GM21576 (cell line): ENCODE measurements at regions not wholly inside any gene's neighbourhood (a gene's known extent, or its start where the extent isn't known, plus 50 kb on each side); places are given as distances from the start of the nearest gene placed in this dataset.

ENCODE experiments used
- ATAC-seq: cut with Tn5 transposase; IDR thresholded peaks from one replicate; pipeline ENCODE4 v1.9.1; 2021; ENCODE audit warnings: mild to moderate bottlenecking, moderate library complexity; ENCODE audit not compliant: unreplicated experiment

DNA sequence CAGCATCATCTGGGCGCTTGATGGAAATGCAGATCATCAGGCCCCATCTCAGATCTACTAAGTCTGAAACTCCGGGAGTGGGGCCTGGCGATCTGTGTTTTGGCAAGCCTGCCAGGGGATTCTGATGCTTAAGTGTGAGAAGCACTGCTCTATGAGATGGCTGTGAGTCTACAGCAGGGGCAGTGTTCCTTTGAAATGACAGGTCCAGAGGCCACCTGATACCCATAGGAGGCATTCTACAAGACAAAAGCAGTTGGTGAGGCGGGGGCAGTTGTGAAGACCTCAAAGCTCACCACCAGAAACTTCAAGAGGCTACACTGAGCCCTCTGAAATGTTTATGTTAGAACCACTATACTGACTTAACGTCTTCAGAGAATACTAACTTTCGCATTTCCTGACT lies 86.9 kb upstream of the SPATA31D4 start:
- no peak for ATAC-seq

DNA sequence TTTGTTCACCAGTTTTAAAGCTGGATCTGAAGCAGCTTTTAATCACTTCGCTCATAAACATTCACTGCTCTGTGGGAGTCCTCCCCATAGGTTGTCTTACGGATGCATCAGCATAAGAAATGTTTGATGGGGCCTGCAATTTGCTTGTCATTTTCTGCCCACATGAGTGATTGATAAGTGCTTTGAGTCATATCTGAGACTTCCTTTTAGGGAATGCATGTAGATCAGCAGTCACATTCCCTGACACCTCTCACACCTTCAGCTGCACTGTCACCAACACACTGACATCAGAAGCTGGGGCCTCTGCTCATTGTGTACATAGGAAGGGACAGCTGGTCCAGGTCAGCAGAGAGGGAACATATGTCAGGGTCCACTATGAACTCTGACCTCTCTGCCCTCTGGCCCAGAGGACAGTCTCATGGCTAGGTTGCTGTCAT lies 84.1 kb upstream of the SPATA31D4 start:
- ATAC-seq = no peak

DNA sequence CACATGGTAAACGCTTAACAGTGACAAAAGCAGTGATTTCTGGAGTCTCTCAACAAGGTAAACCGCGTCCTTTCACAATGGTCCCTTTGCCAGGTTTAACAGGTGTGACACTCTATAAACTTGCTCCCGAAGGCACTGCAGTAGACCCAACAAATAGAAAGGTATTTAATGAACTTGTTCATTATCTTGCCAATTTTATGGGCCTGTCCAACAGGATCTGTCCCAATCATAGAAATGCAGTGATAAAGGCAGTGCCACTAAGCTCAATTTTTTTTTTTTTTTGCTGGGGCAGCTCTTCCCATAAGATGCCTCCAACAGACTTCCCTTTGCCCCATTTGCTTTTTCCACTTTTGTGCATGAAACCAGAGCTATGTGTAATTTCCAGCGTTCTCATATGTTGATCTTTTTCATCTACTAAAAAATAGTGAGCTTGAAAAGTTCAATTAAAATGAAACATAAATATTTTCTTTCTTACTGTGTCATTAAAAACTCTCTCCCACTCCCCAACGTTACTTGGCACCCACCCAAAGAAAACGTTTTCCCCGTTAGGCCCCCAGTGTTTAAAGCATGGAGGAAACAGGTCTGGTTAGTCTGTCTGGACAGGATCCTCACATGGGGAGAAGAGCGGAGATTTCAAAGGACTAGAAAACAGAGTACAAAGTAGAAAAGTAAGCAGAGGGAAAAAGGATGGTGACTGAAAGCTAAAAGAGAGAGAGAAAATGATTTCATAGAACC lies 80.9 kb upstream of the SPATA31D4 start:
- ATAC-seq = no peak

DNA sequence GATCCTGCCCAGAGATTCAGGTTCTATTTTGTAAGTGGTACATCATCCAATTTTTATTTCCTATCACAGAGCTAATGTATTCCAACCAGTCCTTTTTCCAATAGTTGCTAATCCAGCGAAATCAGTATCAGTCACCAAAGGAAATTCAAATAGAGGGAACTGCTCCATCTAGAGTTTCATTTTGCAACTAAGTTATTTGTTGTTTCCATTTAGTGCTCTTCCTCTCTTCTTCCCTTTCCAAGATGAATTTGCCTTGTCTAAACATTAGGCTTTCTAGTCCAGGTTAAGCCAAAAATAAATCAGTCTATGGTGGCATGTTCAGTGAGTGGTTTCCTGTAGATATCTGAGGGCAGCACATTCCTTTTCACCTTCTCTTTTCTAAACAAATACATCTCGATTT lies 79.8 kb upstream of the SPATA31D4 start:
- no peak for ATAC-seq

DNA sequence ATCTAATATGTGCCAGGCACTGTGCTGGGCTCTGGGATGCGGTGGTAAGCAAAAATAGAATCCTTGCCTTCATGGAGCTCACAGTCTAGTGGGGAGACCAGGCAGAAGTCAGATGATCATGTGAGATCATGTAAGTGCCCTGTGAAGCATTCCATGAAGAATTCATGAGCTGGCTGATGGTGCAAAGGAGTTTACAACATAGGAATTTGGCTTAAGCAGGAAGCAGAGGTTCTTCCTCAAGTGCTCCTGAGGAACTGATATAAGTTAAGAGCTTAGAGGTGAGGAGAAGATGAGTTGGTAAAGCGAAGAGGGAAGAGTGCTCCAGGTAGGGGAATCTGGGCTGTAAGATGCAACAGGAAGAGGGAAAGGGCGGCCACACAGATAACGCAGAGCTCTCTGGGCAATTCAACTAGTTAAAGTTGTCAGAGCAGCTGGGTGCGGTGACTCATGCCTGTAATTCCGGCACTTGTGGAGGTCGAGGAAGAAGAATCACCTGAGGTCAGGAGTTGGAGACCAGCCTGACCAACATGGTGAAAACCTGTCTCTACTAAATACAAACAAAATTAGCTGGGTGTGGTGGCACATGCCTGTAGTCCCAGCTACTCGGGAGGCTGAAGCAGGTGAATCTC lies 78.5 kb upstream of the SPATA31D4 start:
- ATAC-seq = no peak

DNA sequence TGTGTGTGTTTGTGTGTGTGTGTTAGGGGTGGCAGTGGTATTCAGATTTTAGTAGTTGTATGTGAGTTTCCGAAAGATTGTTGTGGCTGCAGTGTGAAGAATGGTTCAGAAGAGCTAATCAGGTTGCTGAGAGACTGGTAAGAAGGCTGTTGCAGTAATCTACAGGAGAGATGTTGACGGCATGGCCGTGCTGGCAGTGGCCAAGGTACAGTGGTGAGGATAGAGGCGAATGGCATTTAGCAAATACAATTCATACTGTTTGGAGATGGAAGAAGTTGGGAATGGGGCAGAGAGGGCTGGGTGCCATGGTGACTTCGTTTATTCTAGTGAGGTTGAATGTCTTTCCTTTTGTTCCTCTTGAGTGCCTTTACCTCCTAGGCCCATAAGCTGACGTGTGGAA lies 77.5 kb upstream of the SPATA31D4 start:
- ATAC-seq = no peak

DNA sequence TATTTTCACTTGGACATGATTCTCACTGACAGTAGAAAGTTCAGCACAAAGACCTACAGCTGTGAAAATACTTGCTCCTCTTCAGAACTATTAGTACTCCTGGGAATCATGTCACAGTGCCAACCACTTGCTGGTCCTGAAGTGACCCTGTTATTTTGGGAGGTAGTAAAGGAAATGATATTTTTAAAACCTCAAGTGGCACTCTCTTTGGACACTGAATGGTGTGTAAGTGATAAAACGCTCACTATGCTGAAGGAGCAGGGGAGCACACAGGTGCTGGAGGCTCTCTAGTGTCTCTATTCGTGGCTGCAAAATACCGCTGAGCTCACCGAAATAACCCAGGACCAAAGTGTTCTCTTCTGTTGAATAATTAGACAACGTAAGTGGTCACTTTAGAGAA lies 76.9 kb upstream of the SPATA31D4 start:
- no peak for ATAC-seq

DNA sequence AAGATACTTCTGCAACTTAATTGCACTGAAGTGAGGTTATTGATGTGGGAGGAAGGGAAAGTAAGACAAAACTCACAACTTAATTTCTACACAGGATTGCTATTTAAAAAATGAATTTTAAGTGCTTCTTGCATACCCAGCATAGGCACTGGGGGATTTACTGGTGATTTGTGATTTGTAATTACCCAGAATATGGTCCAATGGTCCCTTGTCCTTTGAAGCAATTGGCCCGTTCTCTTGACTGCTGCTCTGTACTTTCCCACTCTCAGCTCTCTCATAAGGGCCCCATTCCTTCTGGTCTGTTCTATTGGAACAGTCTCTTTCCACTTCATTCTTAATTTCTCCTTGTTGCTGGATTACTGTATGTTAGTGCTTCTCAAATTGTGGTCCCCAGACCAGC lies 75.4 kb upstream of the SPATA31D4 start:
- ATAC-seq = no peak

DNA sequence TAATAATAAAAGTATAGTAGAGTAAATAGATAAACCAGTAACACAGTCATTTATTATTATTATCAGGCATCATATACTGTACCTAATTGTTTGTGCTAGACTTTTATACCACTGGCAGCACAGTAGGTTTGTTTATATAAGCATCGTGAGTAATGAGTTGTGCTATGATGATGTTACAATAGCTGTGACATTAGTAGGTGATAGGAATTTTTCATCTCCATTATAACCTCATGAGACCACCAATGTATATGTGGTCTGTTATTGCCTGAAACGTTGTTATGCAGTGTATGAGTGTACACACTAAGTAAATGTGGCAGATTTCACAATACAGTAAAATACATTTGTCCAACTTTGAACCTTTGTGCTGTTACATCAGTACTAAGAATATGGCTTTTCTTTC lies 72.7 kb upstream of the SPATA31D4 start:
- no peak for ATAC-seq

DNA sequence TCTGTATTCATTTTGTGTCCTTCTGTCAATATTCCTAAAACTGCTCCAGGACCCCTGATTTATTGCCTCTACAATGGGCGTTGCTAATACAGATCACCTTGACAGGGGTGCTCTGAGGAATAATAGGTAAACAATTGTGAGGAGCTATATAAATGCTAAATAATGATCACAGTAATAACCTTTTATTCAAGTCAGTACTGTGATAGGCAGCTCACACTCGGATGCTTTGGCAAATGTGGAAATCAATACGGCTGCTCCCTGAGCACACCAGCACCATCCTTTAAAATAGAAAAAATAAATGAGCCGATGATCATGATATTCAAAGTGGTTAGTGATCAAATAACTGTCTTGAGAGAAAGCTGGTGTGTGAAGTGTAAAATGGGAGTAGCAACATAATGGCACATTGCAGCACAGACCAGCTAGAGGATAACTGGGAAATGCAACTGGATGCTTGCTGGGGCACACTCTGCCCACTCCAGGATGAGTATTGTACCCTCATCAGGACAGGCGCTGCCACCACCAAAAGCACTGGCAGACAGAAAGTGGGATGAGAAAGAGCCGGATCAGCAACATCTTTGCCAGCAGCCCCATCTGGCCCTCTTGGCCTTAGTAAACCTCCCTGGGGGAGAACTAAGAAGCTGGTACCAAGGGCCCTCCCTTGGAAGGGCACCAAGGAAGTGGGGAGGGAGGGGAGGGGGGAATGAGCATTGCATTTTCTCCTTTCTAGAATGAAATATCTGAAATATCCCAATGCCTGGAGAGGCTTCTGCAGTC lies 69.4 kb upstream of the SPATA31D4 start:
- ATAC-seq = no peak

DNA sequence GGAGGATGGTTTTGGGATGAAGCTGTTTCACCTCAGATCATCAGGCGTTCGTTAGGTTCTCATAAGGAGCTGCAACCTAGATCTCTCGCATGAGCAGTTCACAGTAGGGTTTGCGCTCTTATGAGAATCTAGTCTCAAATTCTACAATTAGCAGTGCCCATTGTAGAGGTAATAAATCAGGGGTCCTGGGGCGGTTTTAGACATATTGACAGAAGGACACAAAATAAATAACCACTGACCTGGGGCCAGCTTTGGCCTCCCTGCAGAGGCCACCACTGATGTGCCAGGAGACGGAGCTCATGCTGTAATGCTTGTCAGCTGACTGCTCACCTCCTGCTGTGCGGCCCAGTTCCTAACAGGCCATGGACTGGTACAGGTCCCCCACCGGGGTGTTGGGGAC lies 67.6 kb upstream of the SPATA31D4 start:
- no peak for ATAC-seq

DNA sequence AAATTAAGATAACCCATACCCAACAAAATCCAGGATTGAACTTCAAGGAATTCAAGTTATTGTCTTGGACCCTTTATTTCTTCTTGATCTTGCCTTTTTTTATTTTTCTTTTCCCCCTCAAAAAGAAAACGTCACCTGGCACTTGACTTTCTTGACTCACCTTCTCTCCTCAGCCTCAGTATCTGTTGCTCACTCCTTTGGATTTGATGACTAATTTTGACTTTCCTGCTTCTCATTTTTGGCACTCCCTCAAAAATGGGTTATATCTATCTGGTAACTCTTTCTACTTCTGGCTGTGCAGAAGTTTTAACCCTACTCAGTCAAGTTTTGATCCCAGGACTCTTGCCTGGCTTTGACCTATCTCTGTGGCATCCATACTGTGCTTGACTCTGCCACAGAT lies 66.6 kb upstream of the SPATA31D4 start:
- ATAC-seq = no peak

DNA sequence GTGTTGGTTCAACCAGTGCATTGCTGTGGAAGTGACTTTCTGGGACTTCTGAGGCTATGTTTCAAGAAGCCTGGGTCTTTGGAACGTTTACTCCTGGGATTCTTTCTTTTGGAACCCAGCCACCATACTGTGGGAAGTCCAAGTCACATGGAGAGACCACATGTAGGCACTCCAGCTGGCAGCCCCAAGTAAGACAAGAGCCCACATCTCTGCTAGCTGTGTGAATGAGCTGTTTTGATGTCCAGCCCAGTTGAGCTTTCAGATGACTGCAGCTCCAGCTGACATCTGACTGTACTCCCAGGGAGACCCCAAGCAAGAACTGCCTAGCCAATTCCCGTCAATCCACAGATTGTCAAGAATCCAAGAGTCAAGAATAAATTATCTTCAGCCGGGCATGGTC lies 60.1 kb upstream of the SPATA31D4 start:
- ATAC-seq = no peak

DNA sequence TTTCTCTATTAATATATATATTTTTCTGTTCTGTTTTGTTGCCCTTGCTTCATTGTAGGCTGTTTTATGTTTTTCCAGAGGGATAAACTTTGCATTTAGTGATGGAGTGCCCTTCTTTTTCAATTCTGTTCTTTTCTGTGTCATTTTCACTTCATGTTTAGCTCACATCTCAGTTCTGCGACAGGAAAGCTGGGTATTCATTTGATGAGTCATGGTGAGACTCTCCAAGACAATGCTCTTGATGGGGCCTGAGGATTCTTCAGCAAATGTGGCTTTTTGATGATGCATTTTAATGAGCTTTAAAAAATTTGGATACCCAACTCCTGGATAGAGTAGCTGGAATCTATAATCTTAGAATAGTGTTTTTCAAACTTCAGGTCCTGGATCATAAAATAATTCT lies 56.5 kb upstream of the SPATA31D4 start:
- ATAC-seq = no peak

DNA sequence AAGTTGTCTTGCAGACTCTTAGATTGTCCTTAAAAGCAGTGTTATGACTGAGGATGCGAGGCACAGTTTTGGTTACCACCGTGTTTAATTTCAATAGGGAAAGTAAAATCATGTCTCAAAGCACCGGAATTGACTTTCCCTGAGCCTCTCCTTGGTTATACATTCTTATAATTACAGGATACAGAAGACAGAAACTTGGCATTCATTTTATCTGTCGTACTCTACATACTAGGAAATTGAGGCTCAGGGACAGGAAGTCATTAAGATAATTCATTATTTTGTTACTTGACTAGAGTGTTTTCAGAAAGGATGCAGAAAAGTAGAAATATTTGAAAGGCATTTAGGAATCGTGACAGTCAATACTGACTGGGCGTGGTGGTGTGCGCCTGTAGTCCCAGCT lies 54.0 kb upstream of the SPATA31D4 start:
- no peak for ATAC-seq

DNA sequence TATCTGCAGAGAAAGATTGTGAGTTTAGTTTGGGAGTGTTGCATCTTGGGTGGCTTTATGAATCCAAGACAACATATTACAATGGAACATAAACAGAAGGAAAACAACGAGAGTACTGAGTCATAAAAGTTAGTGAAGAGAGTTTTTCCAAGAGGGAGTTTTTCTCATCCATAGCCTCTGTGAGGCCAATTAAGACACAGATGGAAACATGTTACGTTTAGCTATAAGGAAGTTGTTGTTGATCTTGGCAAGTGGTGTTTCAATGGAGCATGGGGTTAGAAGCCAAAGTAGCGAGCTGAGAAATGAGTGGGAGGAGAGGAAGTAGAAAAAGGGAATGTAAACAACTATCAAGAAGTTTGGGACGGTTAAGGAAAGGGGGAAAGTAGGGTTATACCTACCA lies 53.3 kb upstream of the SPATA31D4 start:
- no peak for ATAC-seq

DNA sequence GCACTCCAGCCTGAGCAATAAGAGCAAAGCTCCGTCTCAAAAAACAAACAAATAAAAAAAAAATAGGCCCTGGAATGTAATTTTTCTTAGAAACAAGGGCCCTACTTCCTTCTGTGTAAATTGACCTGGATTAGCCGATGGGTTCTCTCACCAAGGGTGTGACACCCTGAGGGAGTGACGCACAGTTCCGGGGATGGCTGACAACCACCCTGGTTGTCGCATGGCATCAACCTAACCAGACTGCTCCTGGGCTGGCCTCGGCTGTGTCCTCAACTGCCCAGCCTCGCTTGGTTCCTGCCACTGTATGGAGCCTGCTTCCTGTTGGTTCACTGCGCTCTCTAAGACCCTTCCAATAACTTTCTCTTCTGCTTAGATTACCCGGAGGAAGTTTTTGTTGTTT lies 51.2 kb upstream of the SPATA31D4 start:
- no peak for ATAC-seq
